ENCODE measurements at regions not wholly inside any gene's neighbourhood (a gene's known extent, or its start where the extent isn't known, plus 50 kb on each side); places are given as distances from the start of the nearest gene placed in this dataset.

DNA sequence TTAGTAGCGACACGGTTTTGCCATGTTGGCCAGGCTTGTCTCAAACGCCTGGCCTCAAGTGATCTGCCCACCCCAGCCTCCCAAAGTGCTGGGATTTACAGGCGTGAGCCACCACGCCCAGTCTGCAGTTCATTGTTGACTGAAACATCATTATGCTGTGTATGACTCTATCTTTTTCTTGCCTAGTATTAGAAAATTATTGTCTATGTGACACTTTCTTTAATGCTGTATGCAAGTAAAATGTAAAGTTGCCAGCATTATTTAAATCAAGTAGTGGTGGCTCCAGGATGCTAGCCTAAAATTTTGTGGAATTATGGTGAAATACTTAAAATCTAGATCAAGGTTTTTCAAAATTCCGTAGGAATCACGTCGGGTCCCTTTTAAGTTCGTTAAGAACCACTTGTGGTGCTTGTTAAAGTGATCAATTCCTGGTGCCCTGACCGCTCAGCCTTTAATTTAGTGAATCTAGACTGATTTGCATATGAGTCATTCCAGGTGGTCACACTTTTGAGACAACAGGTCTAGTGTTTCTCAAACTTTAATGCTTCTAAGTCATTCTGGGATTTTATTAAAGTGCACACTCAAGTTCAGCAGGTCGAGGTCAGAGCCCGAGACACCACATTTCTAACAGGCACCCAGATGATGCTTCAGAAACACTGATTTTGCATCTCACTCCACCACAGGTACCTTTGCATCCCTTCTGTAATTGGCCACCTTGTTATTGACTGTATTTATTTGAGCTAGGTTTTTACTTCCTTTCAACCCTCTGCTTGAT, 132.6 kb upstream of the MTHFD1L start:
- TF ChIP-seq, protein P1, sequence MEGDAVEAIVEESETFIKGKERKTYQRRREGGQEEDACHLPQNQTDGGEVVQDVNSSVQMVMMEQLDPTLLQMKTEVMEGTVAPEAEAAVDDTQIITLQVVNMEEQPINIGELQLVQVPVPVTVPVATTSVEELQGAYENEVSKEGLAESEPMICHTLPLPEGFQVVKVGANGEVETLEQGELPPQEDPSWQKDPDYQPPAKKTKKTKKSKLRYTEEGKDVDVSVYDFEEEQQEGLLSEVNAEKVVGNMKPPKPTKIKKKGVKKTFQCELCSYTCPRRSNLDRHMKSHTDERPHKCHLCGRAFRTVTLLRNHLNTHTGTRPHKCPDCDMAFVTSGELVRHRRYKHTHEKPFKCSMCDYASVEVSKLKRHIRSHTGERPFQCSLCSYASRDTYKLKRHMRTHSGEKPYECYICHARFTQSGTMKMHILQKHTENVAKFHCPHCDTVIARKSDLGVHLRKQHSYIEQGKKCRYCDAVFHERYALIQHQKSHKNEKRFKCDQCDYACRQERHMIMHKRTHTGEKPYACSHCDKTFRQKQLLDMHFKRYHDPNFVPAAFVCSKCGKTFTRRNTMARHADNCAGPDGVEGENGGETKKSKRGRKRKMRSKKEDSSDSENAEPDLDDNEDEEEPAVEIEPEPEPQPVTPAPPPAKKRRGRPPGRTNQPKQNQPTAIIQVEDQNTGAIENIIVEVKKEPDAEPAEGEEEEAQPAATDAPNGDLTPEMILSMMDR (IDR thresholded peaks at IDR 0.05; ENCODE audit: insufficient read depth, low read length), result no peak
- no peak overlapping the region for H3K4me3 ChIP-seq (ENCODE audit: low read depth, low read length)
- DNase-seq (ENCODE audit: low read depth), result no peak

DNA sequence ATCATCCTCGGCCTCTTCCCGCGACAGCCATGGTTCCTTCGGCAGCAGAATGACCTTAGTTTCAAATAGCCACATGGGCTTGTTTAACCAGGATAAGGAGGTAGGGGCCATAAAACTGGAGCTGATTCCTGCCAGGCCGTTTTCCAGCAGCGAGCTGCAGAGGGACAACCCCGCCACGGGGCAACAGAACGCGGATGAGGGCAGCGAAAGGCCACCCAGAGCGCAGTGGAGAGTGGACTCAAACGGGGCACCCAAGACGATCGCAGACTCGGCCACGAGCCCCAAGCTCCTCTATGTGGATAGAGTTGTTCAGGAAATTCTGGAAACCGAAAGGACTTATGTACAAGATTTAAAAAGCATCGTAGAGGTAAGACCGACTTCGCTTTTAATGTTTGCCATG, 131.8 kb upstream of the MTHFD1L start:
- TF ChIP-seq, protein P1 (IDR thresholded peaks at IDR 0.05; ENCODE audit: insufficient read depth, low read length), result no peak
- no peak for DNase-seq (ENCODE audit: low read depth)
- no peak overlapping the region for H3K4me3 ChIP-seq (ENCODE audit: low read depth, low read length)

DNA sequence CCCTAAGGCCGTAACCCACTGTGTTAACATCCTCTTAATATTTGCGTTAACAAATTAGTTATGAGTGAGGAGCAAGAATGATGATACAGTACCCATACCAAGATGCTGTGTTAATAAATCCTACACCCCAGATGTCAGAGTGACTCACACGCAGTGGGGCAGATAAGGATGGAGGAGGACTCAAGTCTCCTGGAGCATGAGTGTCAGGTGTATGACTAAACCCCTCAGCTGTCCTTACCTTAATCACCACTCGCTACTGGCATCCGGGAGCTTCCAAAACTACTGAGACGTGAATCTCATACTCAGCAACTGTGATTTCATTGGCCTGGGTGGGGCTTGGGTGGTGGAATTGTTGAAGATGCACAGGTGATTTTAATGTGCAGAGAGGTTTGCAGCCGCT, 131.3 kb upstream of the MTHFD1L start:
- no peak for DNase-seq (ENCODE audit: low read depth)
- H3K4me3 ChIP-seq (ENCODE audit: low read depth, low read length), result no peak overlapping the region
- TF ChIP-seq, protein P1 (IDR thresholded peaks at IDR 0.05; ENCODE audit: insufficient read depth, low read length), result no peak

DNA sequence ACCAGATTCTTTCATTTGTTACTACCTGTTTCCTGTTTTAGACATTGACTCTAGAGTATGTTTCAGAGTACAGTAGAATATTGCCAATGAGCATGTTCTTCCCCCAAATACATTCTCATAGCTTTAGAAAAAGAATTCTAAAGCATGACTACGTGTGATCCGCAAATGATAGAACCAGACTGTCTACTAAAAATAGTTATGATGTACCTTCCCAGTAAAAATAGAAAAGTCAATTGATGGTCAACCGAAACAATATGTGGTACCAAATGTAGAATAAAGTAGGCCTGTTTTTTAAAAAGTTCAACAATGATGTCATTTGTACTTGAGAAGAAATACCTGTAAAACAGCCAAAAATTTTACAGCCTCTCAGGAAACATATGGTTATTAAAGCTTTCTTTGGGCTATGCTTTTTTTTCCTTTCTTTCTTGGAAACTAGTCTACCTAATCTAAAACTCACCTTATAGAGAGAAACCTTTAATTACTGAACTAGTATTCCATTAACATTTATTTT, 130.1 kb upstream of the MTHFD1L start:
- H3K4me3 ChIP-seq (ENCODE audit: low read depth, low read length), result no peak overlapping the region
- TF ChIP-seq, protein P1 (IDR thresholded peaks at IDR 0.05; ENCODE audit: insufficient read depth, low read length), result no peak
- no peak for DNase-seq (ENCODE audit: low read depth)

DNA sequence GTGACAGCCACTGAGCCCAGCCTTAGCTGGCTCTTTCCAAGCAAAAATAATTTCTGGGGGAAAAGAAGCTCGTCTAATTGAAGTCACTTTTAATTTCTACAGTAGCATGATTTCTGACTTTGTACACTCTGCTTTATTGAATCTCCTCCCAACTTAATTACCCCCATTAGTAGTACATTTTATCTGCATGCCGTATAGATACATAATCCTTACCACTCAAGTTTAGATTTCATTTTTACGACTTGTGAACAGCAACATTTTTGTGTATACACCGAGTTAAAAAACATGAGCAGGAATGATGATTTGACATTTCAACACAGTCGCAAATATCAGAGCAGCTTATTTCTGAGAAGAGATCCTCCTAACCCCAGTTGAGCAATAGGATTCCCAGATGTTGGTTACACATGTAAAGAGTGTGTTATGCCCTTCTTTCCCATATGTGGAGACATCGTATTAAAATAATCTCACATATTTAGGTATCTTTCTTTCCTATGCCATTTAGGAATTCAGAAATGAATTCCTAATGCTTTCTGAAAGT, 127.3 kb upstream of the MTHFD1L start:
- H3K4me3 ChIP-seq (ENCODE audit: low read depth, low read length), result no peak overlapping the region
- DNase-seq (ENCODE audit: low read depth), result no peak
- TF ChIP-seq, protein P1 (IDR thresholded peaks at IDR 0.05; ENCODE audit: insufficient read depth, low read length), result no peak

DNA sequence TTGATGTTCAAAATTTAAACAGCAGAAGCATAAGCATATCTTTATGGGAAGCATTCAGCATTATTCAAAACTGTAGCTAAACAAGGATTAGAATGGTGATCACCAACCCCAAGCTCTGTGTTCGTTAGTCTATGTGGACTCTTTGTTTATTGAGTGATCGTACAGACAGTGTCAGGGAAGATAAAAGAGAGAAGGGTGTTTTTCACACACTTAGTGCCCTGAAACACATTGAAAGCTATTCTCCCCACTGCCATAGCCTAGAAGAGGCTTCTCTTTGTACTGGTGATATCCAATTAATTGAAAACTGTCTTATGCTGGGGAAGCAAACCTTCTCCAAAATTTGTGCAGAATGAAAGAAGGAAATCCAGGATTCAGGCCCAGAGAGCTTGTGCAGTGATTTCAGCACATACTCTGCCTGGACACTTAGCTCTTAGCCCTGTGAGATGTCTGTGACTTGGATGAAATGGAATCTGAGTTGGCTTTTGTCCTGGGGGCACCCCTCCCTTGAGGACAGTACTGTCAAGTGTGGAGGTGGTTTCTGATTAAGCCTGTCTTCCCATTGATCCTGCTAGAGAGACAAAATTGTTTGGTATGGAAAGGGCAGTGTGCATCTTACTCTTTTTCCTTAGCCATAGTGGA, 125.7 kb upstream of the MTHFD1L start:
- DNase-seq (ENCODE audit: low read depth), result no peak
- no peak overlapping the region for H3K4me3 ChIP-seq (ENCODE audit: low read depth, low read length)
- TF ChIP-seq, protein P1 (IDR thresholded peaks at IDR 0.05; ENCODE audit: insufficient read depth, low read length), result no peak

Data from fibroblast of the aortic adventitia (primary cell).